HG03103 (cell line): ENCODE measurements at regions not wholly inside any gene's neighbourhood (a gene's known extent, or its start where the extent isn't known, plus 50 kb on each side); places are given as distances from the start of the nearest gene placed in this dataset.
"Not testable (repeated sequence)": the region's sequence is repeated elsewhere in the genome, so short reads cannot be mapped to it uniquely, and the experiment has no call there.

Experiments
- ATAC-seq: cut with Tn5 transposase; IDR thresholded peaks from one replicate; pipeline ENCODE4 v1.9.1; 2021; ENCODE audit warnings: low read depth; ENCODE audit not compliant: unreplicated experiment

DNA sequence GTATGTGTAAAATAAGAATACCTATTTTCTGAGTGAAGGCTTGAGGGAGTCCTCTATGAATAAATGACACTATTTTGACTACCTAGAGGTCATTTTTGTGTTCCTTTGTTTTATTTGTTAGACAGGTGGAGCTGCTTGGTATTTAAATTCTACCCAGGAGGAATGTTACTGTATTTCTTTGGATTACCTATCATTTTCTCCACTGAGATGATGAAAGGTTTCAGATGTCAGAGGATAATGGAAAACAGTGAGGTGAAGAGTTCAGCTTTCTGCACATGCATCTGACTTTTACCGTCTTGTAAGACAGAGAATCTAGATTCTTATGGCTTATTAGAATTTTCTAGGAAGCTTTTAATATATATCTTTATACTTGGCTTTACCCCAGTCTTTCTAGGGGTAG is 689.8 kb upstream of the NXPH2 start:
- no peak for ATAC-seq

DNA sequence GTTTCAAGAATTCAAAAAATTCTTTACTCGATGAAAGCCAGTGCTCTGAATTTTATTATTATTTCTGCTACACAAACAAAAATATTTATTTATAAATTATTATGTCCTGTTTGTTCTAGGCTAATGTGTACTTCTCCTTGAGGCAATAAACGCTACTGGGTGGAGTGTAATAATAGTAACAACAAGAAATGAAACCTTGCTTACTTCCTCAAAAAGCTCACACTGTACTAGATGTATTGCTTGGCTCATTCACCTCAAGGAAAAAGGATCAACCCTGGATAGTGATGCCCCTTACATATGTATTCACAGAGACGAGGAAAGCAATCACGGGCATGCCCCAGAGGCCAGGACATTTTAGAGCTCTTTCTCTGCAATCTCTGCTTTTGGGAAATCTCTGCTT is 685.6 kb upstream of the NXPH2 start:
- ATAC-seq, result no peak

DNA sequence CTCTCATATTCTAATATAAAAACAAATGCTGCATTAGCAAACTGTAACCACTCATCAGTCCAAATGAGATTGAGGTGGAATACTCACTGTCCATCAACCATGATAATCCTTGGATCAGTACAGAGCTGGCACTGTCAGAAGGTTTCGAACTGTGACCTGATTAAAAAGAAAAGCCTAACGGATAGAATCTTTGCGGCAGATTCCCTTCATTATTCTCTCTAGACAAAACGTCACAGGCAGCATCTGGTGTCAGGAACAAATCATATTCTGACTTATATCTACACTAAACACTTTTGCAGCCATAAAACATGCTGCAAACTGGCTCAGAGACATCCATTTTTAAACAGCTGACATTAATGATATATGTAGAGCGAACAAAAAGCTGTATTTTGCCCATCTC is 677.7 kb upstream of the NXPH2 start:
- no peak for ATAC-seq

DNA sequence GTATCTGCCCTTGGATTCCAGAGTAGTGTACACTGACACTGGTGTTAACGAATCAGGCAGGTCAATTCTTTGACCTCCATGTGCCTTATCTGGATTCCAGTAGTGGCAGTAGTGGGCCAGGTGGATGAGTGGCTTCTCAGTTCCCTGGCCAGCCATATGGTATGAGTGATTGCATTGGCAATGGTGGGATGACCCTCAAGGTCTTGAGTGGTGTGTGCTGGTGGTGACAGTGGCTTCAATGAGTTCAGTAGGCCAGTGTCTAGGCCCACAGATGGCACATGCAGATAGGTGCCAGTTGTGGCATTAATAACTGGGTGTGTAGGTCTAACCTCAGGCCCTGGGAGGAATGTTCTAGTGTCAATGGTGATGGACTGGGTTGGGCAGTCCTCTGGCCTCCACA is 674.1 kb upstream of the NXPH2 start:
- no peak for ATAC-seq

DNA sequence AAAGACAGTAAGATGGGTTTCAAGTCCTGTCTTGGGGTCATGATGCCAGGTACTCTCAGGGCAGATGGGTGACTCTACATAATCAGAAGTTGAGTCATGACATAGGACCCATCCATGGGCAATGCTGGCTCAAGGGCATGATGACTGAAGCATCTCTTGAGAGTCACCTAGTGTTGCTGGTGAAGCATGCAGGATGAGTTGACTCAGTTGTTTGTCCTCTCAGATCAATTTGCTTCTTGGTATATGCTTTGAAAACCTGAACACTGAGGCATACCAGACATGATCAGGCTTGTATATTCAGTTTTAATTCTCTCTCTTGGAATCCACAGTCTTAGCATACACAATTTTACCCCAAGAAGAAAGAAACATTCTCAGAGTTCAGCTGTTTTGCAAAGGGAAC is 658.9 kb upstream of the NXPH2 start:
- ATAC-seq, result no peak

DNA sequence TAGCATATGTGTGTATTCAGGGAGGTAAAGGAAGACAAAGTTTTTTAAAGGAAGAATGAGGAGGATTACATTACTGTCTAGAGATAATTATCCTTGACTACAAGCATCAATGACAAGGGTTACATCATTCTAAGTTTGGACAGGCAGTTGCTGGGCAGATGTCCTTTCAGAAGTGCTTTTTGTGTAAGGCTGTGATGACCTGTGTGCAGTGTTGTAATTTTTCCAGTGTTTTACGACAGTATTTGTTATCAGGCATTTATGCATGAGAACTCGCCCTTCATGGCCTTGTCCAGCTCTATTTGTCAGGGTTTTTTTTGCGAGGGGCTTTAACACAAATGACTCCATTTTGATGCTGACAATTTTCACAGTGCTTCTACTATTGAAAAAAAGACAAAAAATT is 658.3 kb upstream of the NXPH2 start:
- ATAC-seq, result no peak

DNA sequence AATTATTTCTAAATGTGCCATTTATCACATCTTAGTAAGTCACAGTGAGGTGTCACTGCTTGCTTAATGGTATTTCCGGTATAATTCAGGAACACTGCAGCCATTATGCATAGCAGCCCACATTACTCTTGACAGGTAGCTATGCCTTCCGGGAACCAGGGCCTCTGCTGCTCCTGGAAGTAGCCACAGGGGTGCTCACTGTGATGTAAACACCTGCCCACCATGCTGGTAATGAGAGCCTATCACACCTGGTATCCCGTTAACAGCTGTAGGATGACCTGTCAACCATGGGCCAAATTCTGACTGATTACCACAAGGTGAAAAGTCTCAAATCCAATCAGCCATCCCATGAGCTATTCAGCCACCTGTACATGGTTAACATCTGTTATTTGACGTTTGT is 647.0 kb upstream of the NXPH2 start:
- no peak for ATAC-seq

DNA sequence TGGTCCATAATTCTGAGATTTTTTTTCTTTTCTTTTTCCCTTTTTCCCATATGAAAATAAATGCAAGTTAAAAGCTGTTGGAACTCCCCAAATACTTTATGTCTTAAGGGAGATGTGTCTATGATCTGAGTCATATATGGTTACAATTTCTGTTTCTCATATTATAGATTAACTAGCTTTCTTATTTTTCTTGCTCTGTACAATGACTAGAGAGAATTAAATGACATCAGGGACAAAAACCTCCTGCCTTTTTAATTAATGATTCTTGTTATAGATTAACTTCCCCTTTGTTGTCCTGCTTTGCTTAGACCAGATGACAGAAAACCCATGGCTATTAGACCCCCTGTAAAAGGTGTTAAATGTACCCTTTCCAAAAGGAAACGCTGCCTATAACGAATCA is 643.9 kb upstream of the NXPH2 start:
- ATAC-seq, result no peak

DNA sequence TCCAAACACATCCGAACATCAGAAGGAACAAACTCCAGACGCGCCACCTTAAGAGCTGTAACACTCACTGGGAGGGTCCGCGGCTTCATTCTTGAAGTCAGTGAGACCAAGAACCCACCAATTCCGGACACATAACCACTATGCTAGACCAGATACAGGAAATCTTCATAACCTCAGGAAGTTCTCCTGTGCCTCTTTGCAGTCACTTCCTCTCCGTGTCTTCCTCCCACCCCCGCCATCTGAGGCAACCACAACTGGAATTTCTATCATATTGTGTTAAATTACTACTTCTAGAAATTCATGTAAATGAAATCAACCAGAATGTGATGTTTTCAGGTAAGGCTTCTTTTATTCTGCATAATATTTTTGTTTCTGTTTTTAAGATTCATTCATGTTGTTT is 631.0 kb upstream of the NXPH2 start:
- ATAC-seq, result no peak

DNA sequence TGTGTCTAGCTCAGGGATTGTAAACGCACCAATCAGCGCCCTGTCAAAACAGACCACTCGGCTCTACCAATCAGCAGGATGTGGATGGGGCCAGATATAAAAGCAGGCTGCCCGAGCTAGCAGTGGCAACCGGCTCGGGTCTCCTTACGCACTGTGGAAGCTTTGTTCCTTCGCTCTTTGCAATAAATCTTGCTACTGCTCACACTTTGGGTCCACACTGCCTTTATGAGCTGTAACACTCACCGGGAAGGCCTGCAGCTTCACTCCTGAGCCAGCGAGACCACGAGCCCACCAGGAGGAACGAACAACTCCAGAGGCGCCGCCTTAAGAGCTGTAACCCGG is 630.6 kb upstream of the NXPH2 start:
- not testable (repeated sequence) for ATAC-seq

DNA sequence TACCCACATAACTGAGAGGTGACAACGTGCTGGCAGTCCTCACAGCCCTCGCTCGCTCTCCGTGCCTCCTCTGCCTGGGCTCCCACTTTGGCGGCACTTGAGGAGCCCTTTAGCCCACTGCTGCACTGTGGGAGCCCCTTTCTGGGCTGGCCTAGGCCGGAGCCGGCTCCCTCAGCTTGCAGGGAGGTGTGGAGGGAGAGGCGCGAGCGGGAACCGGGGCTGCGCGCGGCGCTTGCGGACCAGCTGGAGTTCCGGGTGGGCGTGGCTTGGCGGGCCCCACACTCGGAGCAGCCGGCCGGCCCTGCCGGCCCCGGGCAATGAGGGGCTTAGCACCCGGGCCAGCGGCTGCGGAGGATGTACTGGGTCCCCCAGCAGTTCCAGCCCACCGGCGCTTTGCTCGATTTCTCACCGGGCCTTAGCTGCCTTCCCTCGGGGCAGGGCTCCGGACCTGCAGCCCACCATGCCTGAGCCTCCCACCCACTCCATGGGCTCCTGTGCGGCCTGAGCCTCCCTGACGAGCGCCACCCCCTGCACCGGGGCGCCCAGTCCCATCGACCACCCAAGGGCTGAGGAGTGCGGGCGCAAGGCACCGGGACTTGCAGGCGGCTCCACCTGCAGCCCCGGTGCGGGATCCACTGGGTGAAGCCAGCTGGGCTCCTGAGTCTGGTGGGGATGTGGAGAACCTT is 630.1 kb upstream of the NXPH2 start:
- not testable (repeated sequence) for ATAC-seq

DNA sequence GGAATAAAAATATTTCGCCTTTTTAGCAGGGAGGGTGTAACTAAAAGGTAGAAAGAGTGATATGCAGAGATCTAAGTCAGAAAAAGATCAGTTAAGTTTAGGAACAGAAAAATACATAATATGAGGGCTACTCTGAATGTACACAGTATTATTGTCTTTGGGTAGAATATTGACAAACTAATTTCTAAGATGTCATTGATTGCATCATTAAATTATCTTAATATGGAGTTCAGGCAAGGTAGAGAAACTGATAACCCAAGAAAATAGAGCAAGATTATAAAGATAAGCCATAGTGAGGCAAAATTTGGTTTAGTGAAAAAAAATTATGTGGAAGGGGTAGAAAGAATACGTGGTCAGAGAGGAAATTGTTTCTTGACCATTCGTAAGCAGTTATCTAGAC is 629.0 kb upstream of the NXPH2 start:
- ATAC-seq, result no peak

DNA sequence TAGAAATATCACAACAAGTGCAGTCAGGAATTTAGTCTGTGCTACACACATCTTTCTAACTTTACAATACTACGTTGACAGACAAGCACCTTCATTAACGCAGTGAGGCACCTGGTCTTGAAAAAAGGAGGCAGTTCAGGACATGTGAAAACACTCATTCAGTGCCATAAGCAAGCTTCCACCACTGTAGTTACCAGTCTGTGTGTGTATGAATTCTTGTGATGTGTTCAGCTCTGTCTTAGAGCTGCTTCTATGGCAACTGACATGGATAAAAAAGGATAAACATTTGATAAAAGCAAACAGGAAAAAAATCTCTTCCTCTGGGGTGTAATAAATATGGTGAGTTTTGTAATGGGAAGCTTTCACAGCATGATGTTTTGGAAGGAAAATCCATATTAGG is 623.8 kb upstream of the NXPH2 start:
- ATAC-seq, result no peak

DNA sequence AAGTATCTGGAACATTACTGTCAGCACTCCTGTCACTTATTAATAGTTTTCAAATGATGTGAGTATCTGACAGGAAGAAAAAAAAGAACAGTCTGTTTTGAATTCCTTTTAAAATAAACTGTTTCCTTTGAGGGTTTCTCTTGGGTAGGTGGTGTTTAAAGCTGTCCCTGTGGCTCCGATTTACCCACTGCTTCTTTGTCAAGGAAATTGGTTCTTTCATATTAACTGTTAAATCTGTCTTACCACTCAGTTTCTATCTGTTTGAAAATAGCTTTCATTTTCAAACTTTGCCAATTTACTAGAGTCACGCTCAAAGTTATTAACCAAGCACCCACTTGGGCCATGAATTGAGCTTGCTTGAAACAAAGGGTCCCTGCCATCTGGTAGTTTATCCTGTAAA is 614.6 kb upstream of the NXPH2 start:
- ATAC-seq, result no peak

DNA sequence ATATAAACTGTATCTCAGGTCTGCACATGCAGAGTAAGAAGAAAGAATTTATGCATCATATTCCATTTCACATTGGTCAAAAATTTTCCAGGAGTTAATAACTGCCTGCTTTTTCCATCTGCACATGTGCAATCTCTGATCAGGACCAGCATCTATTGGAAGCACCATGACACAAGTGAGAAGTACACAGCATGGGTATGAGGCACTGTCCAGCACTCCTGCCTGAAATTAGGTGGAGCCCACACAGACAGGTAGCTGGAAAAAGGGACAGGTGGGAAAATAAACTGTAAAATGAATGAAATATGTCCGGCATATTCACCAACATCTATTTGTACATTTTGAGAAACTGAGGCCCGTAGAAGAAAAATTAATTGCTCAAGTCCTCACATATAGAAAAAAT is 609.2 kb upstream of the NXPH2 start:
- ATAC-seq, result no peak

DNA sequence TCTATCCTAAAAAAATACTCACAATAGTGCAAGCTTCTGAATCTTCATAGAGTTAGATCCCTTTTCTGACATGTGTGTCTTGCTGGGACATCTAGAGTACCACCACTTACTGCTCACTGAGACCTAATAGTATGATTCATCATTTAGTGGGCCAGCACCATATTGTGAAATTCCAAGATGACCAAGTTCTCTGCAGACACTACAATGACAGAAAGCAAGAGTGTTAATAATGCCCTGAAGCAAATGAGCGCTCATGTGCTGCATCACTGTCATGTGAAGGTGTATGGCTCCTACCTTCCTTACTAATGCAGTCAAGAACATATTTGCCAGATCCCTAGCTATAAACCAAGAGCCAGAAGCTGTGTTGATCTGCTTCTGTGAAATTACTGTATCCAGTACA is 606.2 kb upstream of the NXPH2 start:
- ATAC-seq, result no peak

DNA sequence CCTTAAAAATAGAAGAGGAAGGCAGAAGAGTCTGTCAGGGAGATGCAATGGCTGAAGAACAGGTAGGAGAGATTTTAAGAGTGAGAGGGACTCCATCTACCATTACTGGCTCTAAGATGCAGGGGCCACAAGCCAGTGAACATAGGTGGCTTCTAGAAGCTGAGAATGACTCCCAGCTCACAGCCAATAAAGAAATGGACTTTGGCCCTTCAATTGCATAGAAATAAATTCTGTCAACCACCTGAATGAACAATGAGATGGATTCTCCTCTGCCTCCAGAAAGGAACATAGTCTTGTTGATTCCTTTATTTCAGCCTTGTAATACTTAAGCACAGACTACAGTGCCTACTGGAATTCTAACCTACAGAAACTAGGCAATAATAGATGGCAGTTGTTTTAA is 603.3 kb upstream of the NXPH2 start:
- no peak for ATAC-seq

DNA sequence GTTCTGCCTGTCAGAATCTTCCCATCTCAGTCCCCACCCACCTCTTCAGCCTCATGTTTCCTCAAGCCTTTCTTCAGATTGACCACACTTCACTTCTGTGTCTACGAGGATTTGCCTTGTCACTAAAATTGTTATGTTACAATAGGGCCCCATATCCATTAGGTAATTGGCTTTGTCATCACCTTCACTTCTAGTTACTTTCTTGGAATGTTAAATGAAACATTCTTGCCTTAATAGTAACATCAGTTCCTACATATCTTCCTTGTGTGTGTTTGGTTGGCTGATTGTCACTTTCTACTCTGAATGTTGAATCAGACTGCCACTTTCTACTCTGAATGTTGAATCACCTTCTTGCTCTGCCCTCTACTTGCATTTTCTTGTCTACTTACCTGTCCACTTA is 599.9 kb upstream of the NXPH2 start:
- ATAC-seq, result no peak

DNA sequence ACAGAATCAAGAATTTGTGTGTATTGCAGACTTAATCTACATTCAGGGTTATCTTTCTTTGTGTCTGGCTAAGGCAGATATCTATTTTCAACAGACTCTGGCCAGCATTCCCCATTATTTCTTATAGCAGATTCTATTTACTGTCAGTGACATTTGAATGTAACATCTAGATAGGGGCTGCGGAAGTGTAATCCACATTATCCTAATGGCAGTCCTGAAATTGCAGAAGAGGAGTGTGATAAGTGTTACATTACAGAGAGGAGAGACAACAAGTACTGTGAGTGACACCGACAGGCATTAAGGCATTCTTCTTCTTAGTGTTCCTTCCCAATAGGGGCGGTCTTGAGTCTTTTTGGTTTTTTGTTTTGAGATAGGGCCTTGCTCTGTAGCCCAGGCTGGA is 598.2 kb upstream of the NXPH2 start:
- ATAC-seq, result no peak

DNA sequence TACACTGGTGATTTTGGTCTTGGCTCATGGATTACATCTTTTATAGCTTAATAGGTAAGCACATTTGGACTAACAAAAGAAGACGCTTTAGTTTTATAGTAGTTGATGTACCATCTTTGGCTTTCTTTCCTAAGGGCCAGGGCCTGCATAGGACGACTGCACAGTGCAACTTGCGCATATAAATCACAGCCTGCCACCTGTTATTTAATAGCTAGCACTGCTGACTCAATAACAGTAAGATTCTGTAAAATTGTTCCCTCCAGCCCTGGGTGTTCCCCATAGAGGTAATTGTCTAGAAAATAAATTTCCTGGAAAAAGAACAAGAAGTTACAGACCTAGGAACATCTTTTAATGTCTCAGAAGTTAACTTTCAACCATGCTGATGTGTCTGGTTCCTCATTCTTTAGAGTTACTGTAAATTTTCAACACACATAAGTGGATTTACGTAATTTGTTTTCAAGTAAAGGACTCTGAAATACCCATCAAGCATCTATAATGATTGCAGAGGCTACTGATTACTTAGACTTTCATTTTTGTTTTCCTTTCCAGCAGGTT is 594.2 kb upstream of the NXPH2 start:
- no peak for ATAC-seq

DNA sequence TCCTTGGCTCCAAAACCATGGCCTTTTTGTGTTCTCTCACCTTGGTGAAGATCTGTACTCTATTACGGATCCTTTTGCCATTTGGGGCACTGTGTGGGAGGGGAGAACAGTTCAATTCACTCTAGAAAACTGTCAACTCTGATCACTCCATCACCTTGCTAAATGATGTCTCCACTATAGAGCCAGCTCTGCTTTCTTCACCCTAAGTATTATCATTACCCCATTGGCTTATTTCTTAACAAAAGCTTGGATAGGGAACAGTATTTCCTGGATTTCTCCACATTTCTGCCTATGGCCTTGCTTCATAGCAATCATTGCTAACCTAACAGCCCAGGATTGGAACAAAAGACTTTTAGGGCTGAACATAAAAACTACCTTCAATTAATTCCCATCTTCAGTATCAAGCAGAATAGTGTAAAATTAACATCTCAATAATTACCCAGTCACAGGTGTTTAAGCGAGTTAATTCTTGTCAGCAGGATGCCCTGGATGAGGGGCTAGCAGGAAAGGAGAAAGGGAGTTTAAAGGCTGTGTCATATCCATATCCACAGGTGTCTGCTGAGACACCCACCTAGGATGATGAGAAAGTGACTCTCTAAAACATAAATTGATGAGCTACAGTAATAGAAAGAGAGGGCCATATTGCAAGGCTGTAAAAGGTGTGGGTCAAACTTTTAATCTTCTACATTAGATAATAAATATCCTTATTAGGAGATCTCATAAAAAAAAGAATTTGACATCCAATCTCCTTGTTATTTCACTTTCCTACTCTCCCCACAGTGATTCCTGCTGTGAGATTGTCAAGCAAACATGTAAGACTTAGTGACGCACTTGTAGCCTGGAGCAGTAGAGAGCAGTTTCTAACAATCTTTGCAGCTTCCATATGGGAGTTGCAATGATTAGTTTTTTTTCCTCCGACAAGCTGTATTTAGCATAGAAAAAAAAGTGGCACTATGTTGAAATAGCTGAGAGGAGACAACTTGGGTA is 589.5 kb upstream of the NXPH2 start:
- ATAC-seq, result no peak

DNA sequence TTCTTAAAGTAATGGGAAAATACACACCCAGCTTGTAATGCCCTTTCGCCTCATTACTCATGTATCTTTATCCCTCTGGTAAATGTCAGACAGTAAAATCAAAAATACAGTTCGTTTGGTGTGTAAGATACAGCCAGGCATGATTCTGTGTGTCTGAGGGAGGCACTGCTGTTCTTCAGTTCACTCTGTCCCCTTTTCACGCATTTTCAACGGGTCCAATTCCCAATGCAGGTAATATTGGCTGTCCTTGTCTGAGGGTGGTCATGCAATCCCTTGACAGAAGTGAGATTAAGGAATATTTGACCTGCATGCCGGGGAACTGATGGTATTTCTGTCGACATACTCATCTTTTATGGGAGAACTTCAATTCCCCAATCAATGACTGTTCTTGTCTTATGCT is 587.2 kb upstream of the NXPH2 start:
- ATAC-seq, result no peak
